ENCODE measurements at regions not wholly inside any gene's neighbourhood (a gene's known extent, or its start where the extent isn't known, plus 50 kb on each side); places are given as distances from the start of the nearest gene placed in this dataset.
A peak's percentile ranks its signal among the peaks of the same experiment; 100 is the strongest.
"Not testable (repeated sequence)": the region's sequence is repeated elsewhere in the genome, so short reads cannot be mapped to it uniquely, and the experiment has no call there.

GRCh38 chr13:95391362-95391761, 90.1 kb upstream of the ABCC4 start:
- no peak for DNase-seq

GRCh38 chr13:95391785-95392184, 90.5 kb upstream of the ABCC4 start:
- no peak for DNase-seq

- no peak for DNase-seq
Observed at GRCh38 chr13:95392597-95392996, 91.3 kb upstream of the ABCC4 start.

GRCh38 chr13:95403349-95404140, 102.3 kb upstream of the ABCC4 start:
- no peak for DNase-seq

- DNase-seq, result peak; percentile 77
Observed at GRCh38 chr13:95404141-95404882, 103.1 kb upstream of the ABCC4 start.

- no peak for DNase-seq
Observed at GRCh38 chr13:95406176-95406575, 104.9 kb upstream of the ABCC4 start.

GRCh38 chr13:95411428-95412040, 110.3 kb upstream of the ABCC4 start:
- no peak for DNase-seq

GRCh38 chr13:95418946-95419345, 117.7 kb upstream of the ABCC4 start:
- no peak for DNase-seq

- DNase-seq, result no peak
Observed at GRCh38 chr13:95420501-95420900, 119.2 kb upstream of the ABCC4 start.

GRCh38 chr13:95426631-95427030, 125.4 kb upstream of the ABCC4 start:
- no peak for DNase-seq

GRCh38 chr13:95430525-95430924, 122.0 kb upstream of the CLDN10 start:
- not testable (repeated sequence) for DNase-seq

GRCh38 chr13:95432141-95432540, 120.4 kb upstream of the CLDN10 start:
- no peak for DNase-seq

- no peak for DNase-seq
Observed at GRCh38 chr13:95433537-95433936, 119.0 kb upstream of the CLDN10 start.

GRCh38 chr13:95434111-95434510, 118.4 kb upstream of the CLDN10 start:
- no peak for DNase-seq

- DNase-seq, result no peak
Observed at GRCh38 chr13:95437561-95437960, 115.0 kb upstream of the CLDN10 start.

- no peak for DNase-seq
Observed at GRCh38 chr13:95438297-95438696, 114.2 kb upstream of the CLDN10 start.

GRCh38 chr13:95440441-95441088, 112.0 kb upstream of the CLDN10 start:
- DNase-seq, result no peak

GRCh38 chr13:95441326-95441725, 111.2 kb upstream of the CLDN10 start:
- DNase-seq, result no peak

GRCh38 chr13:95444006-95444730, 108.4 kb upstream of the CLDN10 start:
- DNase-seq, result no peak

GRCh38 chr13:95445131-95445530, 107.4 kb upstream of the CLDN10 start:
- no peak for DNase-seq

GRCh38 chr13:95447814-95448213, 104.7 kb upstream of the CLDN10 start:
- no peak for DNase-seq

GRCh38 chr13:95451656-95452055, 100.9 kb upstream of the CLDN10 start:
- no peak for DNase-seq

- no peak for DNase-seq
Observed at GRCh38 chr13:95452375-95452774, 100.1 kb upstream of the CLDN10 start.

Data from NCI-H748 treated with DMSO at 0.1 percent for 48 hours (cell line).